Dendritic cell treated with granulocyte-macrophage colony-stimulating factor and Interleukin-4, amounts not matched to agents 40 ng/mL and 50 ng/mL, for 4 days (primary cell): ENCODE measurements at regions not wholly inside any gene's neighbourhood (a gene's known extent, or its start where the extent isn't known, plus 50 kb on each side); places are given as distances from the start of the nearest gene placed in this dataset.

Experiments
- H3K27ac Mint-ChIP-seq: one replicate; pipeline ENCODE4 v1.8.0; 2022; ENCODE audit warnings: mild to moderate bottlenecking, mixed read lengths
- H3K27me3 Mint-ChIP-seq: one replicate; pipeline ENCODE4 v1.8.0; 2022; ENCODE audit warnings: mild to moderate bottlenecking, mixed read lengths
- H3K36me3 Mint-ChIP-seq: one replicate; pipeline ENCODE4 v1.8.0; 2022; ENCODE audit warnings: low read depth, mixed read lengths
- H3K4me1 Mint-ChIP-seq: one replicate; pipeline ENCODE4 v1.8.0; 2022; ENCODE audit warnings: low read depth, mixed read lengths
- H3K4me3 Mint-ChIP-seq: one replicate; pipeline ENCODE4 v1.8.0; 2022; ENCODE audit warnings: mild to moderate bottlenecking, moderate library complexity, mixed read lengths
- H3K9me3 Mint-ChIP-seq: one replicate; pipeline ENCODE4 v1.8.0; 2022; ENCODE audit warnings: mixed read lengths
- intact Hi-C: fragments of 100-400 bp; cut with micrococcal nuclease; formaldehyde crosslinking; loops from one replicate; pipeline ENCODE4 v1.15.0; 2022

- Mint-ChIP-seq H3K27me3 (peaks cover 90% of the 10 kb centered on the region), H3K4me3 (no peak overlapping the region), H3K9me3 (no peaks in the 10 kb centered on the region), H3K4me1 (peaks cover 15% of the 10 kb centered on the region), H3K36me3 (no peaks in the 10 kb centered on the region), H3K27ac (no peak overlapping the region)
- intact Hi-C loops = loop anchor here (2.0 to 5.0 kb wide), 3 partner anchors 124 to 484 kb away; no protein-coding TSS in a partner anchor
Observed at GRCh38 chr2:217166241-217166850, 306.5 kb upstream of the TNP1 start.

GRCh38 chr2:217165547-217165946, 305.7 kb upstream of the TNP1 start:
- peaks cover 86% of the 10 kb centered on the region for H3K27me3 Mint-ChIP-seq
- H3K27ac Mint-ChIP-seq = no peak overlapping the region
- H3K36me3 Mint-ChIP-seq = no peaks in the 10 kb centered on the region
- H3K4me1 Mint-ChIP-seq = peaks cover 20% of the 10 kb centered on the region
- intact Hi-C loops = loop anchor here (5.0 kb wide), 1 partner anchor 123 kb away; no protein-coding TSS in a partner anchor
- H3K9me3 Mint-ChIP-seq = no peaks in the 10 kb centered on the region
- H3K4me3 Mint-ChIP-seq = no peak overlapping the region

DNA sequence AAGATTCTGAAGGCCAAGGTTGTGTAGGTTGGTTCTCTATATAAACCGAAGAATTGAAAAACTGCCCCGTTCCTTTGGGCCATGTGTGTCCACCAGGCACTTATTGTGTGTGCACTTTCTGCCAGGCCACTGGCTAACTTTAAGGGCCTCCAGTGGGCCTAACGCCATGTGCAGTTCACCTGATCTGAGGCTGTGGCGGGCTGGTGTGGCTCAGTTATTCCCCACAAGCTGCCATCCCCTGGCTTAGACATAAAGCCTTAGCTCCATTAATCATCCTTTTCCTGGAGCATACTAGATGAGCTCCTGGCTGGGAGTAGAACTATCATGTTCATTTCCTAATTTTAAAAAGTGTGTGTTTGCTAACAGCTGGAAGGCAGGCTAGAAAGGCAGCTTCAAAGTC, 304.1 kb upstream of the TNP1 start:
- peaks cover 83% of the 10 kb centered on the region for H3K27me3 Mint-ChIP-seq
- H3K36me3 Mint-ChIP-seq = no peaks in the 10 kb centered on the region
- H3K27ac Mint-ChIP-seq = no peak overlapping the region
- H3K4me3 Mint-ChIP-seq = no peak overlapping the region
- intact Hi-C loops = loop anchor here (5.0 kb wide), 1 partner anchor 153 kb away; no protein-coding TSS in a partner anchor
- H3K9me3 Mint-ChIP-seq = no peaks in the 10 kb centered on the region
- H3K4me1 Mint-ChIP-seq = peaks cover 20% of the 10 kb centered on the region

GRCh38 chr2:217162533-217162932, 302.7 kb upstream of the TNP1 start:
- H3K27me3 Mint-ChIP-seq = peaks cover 72% of the 10 kb centered on the region

DNA sequence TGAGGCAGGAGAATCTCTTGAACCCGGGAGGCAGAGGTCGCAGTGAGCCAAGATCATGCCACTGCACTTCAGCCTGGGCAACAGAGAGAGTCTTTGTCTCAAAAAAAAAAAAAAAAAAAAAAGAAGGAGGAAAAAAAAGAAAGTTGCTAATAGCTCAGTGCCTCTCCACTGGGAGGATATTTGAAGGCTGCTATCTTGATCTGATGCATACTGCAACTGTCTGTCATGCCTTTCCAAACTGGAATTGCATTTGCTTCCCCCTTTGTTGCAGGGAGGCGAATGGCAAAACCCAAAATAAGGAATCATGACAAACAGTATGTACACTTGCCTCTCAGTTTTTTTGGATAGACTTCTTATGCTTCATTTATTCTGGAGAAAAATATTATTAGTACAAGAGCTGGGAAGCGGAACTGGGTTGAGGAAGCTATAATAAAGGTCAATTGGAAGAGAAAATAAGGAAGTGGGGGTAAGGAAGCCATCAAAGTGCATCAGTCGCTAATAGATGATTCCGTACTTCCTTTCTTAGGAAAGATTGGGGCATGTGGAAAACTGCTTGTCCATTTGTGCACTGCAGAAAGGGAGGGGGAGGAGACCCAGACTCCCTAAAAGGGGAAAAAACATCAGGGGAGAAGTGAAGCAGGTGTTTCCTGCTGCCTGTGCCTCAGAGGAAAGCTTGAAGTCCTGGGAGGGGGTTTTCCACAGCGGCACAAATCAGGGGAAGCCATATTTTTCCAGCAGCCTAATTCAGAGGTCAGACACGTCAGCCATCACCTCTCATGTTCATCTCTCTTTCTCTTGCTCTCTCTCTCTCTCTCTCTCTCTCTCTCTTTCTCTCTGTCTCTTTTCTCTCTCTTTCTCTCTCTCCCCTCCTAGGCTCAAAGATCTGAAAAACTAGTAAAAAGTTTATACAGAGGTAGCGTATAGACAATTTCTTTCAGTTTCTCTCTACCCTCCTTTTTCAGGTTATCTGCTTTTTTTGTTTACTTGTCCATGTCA, 301.4 kb upstream of the TNP1 start:
- Mint-ChIP-seq H3K4me1 (peaks cover 20% of the 10 kb centered on the region), H3K27ac (no peak overlapping the region), H3K27me3 (peaks cover 63% of the 10 kb centered on the region), H3K36me3 (no peaks in the 10 kb centered on the region), H3K4me3 (no peak overlapping the region), H3K9me3 (no peaks in the 10 kb centered on the region)
- intact Hi-C loops = loop anchor here (2.0 to 5.0 kb wide), 2 partner anchors 62 to 156 kb away; no protein-coding TSS in a partner anchor

More at GRCh38 chr2:217162533-217162932, 302.7 kb upstream of the TNP1 start:
- no peak overlapping the region for H3K4me3 Mint-ChIP-seq
- no peak overlapping the region for H3K27ac Mint-ChIP-seq
- intact Hi-C loops = loop anchor here (5.0 kb wide), 1 partner anchor 155 kb away; no protein-coding TSS in a partner anchor
- H3K9me3 Mint-ChIP-seq = no peaks in the 10 kb centered on the region
- peaks cover 20% of the 10 kb centered on the region for H3K4me1 Mint-ChIP-seq
- H3K36me3 Mint-ChIP-seq = no peaks in the 10 kb centered on the region

GRCh38 chr2:217160103-217160743, 300.4 kb upstream of the TNP1 start:
- H3K4me3 Mint-ChIP-seq = no peak overlapping the region
- peaks cover 53% of the 10 kb centered on the region for H3K27me3 Mint-ChIP-seq
- H3K36me3 Mint-ChIP-seq = no peaks in the 10 kb centered on the region
- intact Hi-C loops = loop anchor here (2.0 to 5.0 kb wide), 2 partner anchors 63 to 157 kb away; no protein-coding TSS in a partner anchor
- H3K4me1 Mint-ChIP-seq = peaks cover 20% of the 10 kb centered on the region
- H3K9me3 Mint-ChIP-seq = no peaks in the 10 kb centered on the region
- no peak overlapping the region for H3K27ac Mint-ChIP-seq

GRCh38 chr2:217158928-217159327, 299.1 kb upstream of the TNP1 start:
- H3K4me3 Mint-ChIP-seq = no peak overlapping the region
- H3K27ac Mint-ChIP-seq = no peak overlapping the region
- H3K4me1 Mint-ChIP-seq = peaks cover 20% of the 10 kb centered on the region
- no peaks in the 10 kb centered on the region for H3K36me3 Mint-ChIP-seq
- intact Hi-C loops = no loop called here
- peaks cover 42% of the 10 kb centered on the region for H3K27me3 Mint-ChIP-seq
- H3K9me3 Mint-ChIP-seq = no peaks in the 10 kb centered on the region

- H3K27ac Mint-ChIP-seq = no peak overlapping the region
- peaks cover 17% of the 10 kb centered on the region for H3K4me1 Mint-ChIP-seq
- no peaks in the 10 kb centered on the region for H3K9me3 Mint-ChIP-seq
- H3K27me3 Mint-ChIP-seq = peaks cover 38% of the 10 kb centered on the region
- no peaks in the 10 kb centered on the region for H3K36me3 Mint-ChIP-seq
- no peak overlapping the region for H3K4me3 Mint-ChIP-seq
- intact Hi-C loops = no loop called here
Observed at GRCh38 chr2:217157581-217157980, 297.7 kb upstream of the TNP1 start.

DNA sequence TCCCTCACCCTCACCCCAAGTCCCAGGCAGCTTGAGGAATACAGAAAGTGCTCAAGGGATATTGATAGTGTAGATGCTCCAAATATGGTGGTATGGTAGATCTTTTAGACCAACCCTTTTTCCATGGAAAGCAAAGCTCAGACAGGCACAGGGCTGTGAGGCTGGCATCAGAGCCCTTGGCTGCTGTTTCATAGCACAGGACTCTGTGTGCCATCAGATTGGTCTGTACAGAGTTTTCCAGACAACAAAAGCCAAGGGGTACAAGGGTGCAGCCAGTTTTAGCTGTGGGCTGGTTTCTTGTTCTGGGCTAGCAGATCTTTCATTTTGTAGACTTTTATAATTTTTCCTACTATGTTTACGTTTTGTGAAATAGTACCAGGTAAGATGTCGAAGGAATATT, 296.9 kb upstream of the TNP1 start:
- no peak overlapping the region for H3K4me3 Mint-ChIP-seq
- intact Hi-C loops = no loop called here
- no peaks in the 10 kb centered on the region for H3K9me3 Mint-ChIP-seq
- H3K36me3 Mint-ChIP-seq = no peaks in the 10 kb centered on the region
- H3K27ac Mint-ChIP-seq = no peak overlapping the region
- H3K27me3 Mint-ChIP-seq = peaks cover 38% of the 10 kb centered on the region
- peaks cover 10% of the 10 kb centered on the region for H3K4me1 Mint-ChIP-seq

DNA sequence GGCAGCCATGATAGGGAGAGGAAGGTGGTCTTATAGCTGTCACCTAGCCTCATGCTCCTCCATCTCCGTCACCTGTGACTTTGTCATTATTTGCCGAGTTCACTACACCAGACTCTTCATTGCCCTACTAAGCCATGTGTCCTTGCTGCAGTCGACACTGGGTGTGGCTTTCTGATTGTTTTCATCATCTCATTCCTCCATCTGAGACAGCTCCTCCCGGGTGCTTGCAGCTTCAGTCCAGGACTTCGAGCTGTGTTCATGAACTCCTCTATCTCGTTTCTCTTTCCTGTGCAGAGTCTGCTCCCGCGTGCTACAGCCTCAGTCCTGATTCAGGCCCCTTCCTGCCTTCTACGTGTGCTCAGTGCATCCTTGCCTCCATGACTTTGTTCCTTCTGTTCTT, 295.1 kb upstream of the TNP1 start:
- Mint-ChIP-seq H3K4me1 (no peaks in the 10 kb centered on the region), H3K27me3 (peaks cover 40% of the 10 kb centered on the region), H3K9me3 (no peaks in the 10 kb centered on the region), H3K4me3 (no peak overlapping the region), H3K36me3 (no peaks in the 10 kb centered on the region), H3K27ac (no peak overlapping the region)
- intact Hi-C loops = no loop called here

GRCh38 chr2:217153510-217153909, 293.6 kb upstream of the TNP1 start:
- peaks cover 41% of the 10 kb centered on the region for H3K27me3 Mint-ChIP-seq
- intact Hi-C loops = no loop called here
- H3K36me3 Mint-ChIP-seq = no peaks in the 10 kb centered on the region
- no peak overlapping the region for H3K4me3 Mint-ChIP-seq
- H3K4me1 Mint-ChIP-seq = no peaks in the 10 kb centered on the region
- no peak overlapping the region for H3K27ac Mint-ChIP-seq
- H3K9me3 Mint-ChIP-seq = no peaks in the 10 kb centered on the region

GRCh38 chr2:217152831-217153230, 293.0 kb upstream of the TNP1 start:
- H3K27me3 Mint-ChIP-seq = peaks cover 48% of the 10 kb centered on the region

DNA sequence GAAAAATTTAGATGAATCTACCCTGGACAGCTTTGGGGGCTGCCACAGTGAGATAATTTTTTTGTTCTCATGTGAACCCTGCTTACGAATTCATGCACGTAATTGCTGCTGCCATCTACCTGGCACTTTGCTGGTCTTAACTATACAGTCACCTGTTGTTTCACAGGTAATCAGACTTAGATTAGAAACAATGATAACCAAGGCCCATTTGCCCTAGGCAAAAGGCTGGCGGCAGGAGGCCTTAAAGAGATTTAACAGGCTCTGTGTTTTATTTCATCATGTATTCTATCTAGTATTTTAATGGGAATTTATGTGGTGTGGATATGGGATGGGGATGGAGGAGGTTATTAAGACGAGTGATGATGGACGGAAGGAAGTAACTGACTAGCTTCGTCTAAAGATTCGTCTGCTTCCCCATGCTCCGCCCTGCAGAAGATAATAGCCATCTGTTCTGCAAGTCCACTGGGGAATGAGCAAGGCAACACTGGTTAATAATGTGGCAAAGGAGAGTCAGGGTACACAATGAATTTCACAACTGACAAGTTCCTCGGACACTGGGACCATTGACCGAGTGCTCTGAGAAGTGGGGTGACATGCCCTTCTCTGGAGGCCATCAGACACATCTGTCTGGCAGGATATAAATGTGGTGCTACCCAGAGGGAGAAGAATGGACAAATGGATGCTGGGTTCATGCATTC, 291.8 kb upstream of the TNP1 start:
- Mint-ChIP-seq H3K9me3 (no peaks in the 10 kb centered on the region), H3K4me1 (no peaks in the 10 kb centered on the region)
- intact Hi-C loops = no loop called here

More at GRCh38 chr2:217152831-217153230, 293.0 kb upstream of the TNP1 start:
- Mint-ChIP-seq H3K4me1 (no peaks in the 10 kb centered on the region), H3K9me3 (no peaks in the 10 kb centered on the region), H3K4me3 (no peak overlapping the region), H3K36me3 (no peaks in the 10 kb centered on the region), H3K27ac (no peak overlapping the region)
- intact Hi-C loops = no loop called here

More for the DNA sequence above, 291.8 kb upstream of the TNP1 start:
- peaks cover 59% of the 10 kb centered on the region for H3K27me3 Mint-ChIP-seq
- no peak overlapping the region for H3K27ac Mint-ChIP-seq
- H3K36me3 Mint-ChIP-seq = no peaks in the 10 kb centered on the region
- no peak overlapping the region for H3K4me3 Mint-ChIP-seq
